Endodermal cell (in vitro differentiated cells): ENCODE measurements at regions not wholly inside any gene's neighbourhood (a gene's known extent, or its start where the extent isn't known, plus 50 kb on each side); places are given as distances from the start of the nearest gene placed in this dataset.

ENCODE experiments used
- DNase-seq: peaks from one replicate; pipeline ENCODE4 v3.0.0-alpha.2; 2017
- H3K27ac ChIP-seq: 2 replicates; pipeline ENCODE4 v1.5.1; 2013; ENCODE audit warnings: mild to moderate bottlenecking, low read depth, low read length, moderate library complexity
- H3K27me3 ChIP-seq: 2 replicates; pipeline ENCODE4 v1.6.1; 2013; ENCODE audit warnings: mild to moderate bottlenecking, low read length, moderate library complexity; ENCODE audit not compliant: insufficient read depth, control insufficient read depth, poor library complexity, severe bottlenecking
- H3K36me3 ChIP-seq: 2 replicates; pipeline ENCODE4 v1.7.0; 2013; ENCODE audit warnings: mild to moderate bottlenecking, low read length, moderate library complexity; ENCODE audit not compliant: control insufficient read depth, insufficient read depth
- H3K4me1 ChIP-seq: one replicate; pipeline ENCODE4 v1.7.0; 2013; ENCODE audit warnings: low read length; ENCODE audit not compliant: control insufficient read depth, insufficient read depth
- H3K4me3 ChIP-seq: 2 replicates; pipeline ENCODE4 v1.5.1; 2013; ENCODE audit warnings: mild to moderate bottlenecking, low read length, moderate library complexity
- H3K9ac ChIP-seq: 2 replicates; pipeline ENCODE4 v1.6.1; 2013; ENCODE audit warnings: mild to moderate bottlenecking, low read length, moderate library complexity; ENCODE audit not compliant: poor library complexity, severe bottlenecking; ENCODE audit errors: extremely low read depth
- H3K9me3 ChIP-seq: 2 replicates; pipeline ENCODE4 v1.6.1; 2013; ENCODE audit warnings: mild to moderate bottlenecking, low read length, moderate library complexity; ENCODE audit not compliant: control insufficient read depth
- H3K27ac Mint-ChIP-seq: 2 replicates; pipeline ENCODE4 v1.8.0; 2020; ENCODE audit warnings: mixed read lengths
- H3K27me3 Mint-ChIP-seq: 2 replicates; pipeline ENCODE4 v1.8.0; 2021; ENCODE audit warnings: mild to moderate bottlenecking, mixed read lengths; ENCODE audit not compliant: insufficient read depth
- H3K36me3 Mint-ChIP-seq: 2 replicates; pipeline ENCODE4 v1.8.0; 2020; ENCODE audit warnings: low read depth, mixed read lengths
- H3K4me1 Mint-ChIP-seq: 2 replicates; pipeline ENCODE4 v1.8.0; 2020; ENCODE audit warnings: mixed read lengths
- H3K4me3 Mint-ChIP-seq: 2 replicates; pipeline ENCODE4 v1.8.0; 2020; ENCODE audit warnings: mild to moderate bottlenecking, moderate library complexity, mixed read lengths
- H3K9me3 Mint-ChIP-seq: 2 replicates; pipeline ENCODE4 v1.8.0; 2020; ENCODE audit warnings: mild to moderate bottlenecking, mixed read lengths
- CTCF ChIP-seq: fragments of 200-600 bp; sonication (generic); conservative IDR thresholded peaks from 2 replicates; pipeline ENCODE4 v1.5.0; 2021; ENCODE audit warnings: antibody characterized with exemption, mild to moderate bottlenecking
- WGBS, 2 experiments: methylation state at CpG; one replicate each; pipeline versions ENCODE4 v1.1.5 to v1.1.7; 2013; ENCODE audit warnings: missing lambda C conversion rate in 2 of 2, mixed read lengths in 1 of 2; ENCODE audit not compliant: insufficient coverage in 1 of 2, insufficient read length in 1 of 2; 5-methylcytosine and 5-hydroxymethylcytosine counted together

DNA sequence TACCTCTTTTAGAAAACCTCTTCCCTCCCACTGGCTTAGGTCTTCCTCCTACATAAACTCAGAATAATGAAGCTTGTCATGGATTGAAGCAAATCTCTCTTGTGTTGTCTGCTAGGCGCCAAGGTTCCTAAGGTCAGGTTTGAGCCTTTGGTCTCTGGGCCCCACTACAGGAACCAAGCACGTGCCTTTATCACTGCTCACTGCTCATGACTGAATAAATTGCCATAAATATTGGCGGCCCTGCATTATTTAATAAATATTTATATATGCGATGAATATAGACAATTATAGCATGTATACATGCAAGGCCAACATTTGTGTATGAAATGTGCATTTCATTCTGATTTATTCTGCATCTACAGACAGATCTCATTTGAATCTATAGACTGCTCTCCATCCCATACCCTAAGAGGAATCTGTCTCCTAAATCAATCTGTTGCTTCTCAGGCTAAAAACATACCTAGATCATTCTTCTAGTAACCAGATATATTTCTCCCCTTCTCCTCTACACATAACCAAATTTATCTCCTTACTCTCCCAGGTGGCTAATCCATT, 1717.6 kb upstream of the TENM3 start:
- Histone ChIP-seq H3K4me1 (no peaks in the 10 kb centered on the region), H3K9ac (no peak overlapping the region), H3K9me3 (no peaks in the 10 kb centered on the region), H3K27me3 (no peaks in the 10 kb centered on the region), H3K27ac (no peak overlapping the region), H3K36me3 (no peaks in the 10 kb centered on the region), H3K4me3 (no peak overlapping the region)
- no peak for TF ChIP-seq CTCF
- H3K4me1 Mint-ChIP-seq = no peaks in the 10 kb centered on the region
- H3K4me3 Mint-ChIP-seq = no peak overlapping the region
- no peaks in the 10 kb centered on the region for H3K36me3 Mint-ChIP-seq
- no peak overlapping the region for H3K27ac Mint-ChIP-seq
- H3K27me3 Mint-ChIP-seq = no peaks in the 10 kb centered on the region
- H3K9me3 Mint-ChIP-seq = no peaks in the 10 kb centered on the region
- 98% methylated on average over 4 of the region's 4 CpGs; no CpG with 5 or more reads in 1 of the 2 experiments for WGBS, 2 experiments
- no peak for DNase-seq

GRCh38 chr4:180528003-180528402, 1715.2 kb upstream of the TENM3 start:
- no peak for TF ChIP-seq CTCF
- DNase-seq = no peak
- Histone ChIP-seq H3K27ac (no peak overlapping the region), H3K36me3 (no peaks in the 10 kb centered on the region), H3K4me1 (peaks cover 4% of the 10 kb centered on the region), H3K27me3 (no peaks in the 10 kb centered on the region), H3K9me3 (no peaks in the 10 kb centered on the region), H3K4me3 (no peak overlapping the region), H3K9ac (no peak overlapping the region)
- Mint-ChIP-seq H3K4me1 (peaks cover 9% of the 10 kb centered on the region), H3K4me3 (no peak overlapping the region), H3K27ac (no peak overlapping the region), H3K36me3 (no peaks in the 10 kb centered on the region), H3K9me3 (no peaks in the 10 kb centered on the region), H3K27me3 (peaks cover 2% of the 10 kb centered on the region)
- WGBS, 2 experiments = 96 to 99% methylated on average over 9 of the region's 9 CpGs

DNA sequence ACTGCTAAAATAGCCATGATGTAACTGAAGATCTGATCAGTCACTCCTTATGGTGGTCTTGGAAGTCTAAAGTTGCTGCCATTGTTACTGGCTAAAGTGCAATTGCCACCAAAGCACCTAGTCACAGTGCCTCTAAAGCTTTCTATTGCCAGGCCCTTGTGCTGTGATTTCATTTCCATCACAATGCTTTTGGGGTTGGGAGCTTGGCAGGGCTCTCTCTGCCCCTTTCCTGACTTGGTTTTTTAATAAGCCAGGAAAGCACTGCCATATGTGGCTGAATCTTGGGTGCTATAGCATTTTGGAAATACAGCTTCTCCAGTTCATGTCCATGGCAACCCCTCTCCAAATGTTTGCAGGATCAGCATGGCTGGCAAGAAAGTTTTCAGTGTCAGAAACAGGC, 1712.4 kb upstream of the TENM3 start:
- no peak for TF ChIP-seq CTCF
- peaks cover 4% of the 10 kb centered on the region for H3K4me1 ChIP-seq
- H3K27ac ChIP-seq = no peak overlapping the region
- DNase-seq = no peak
- no peak overlapping the region for H3K9ac ChIP-seq
- no peaks in the 10 kb centered on the region for H3K27me3 ChIP-seq
- H3K36me3 ChIP-seq = no peaks in the 10 kb centered on the region
- no peak overlapping the region for H3K4me3 ChIP-seq
- Mint-ChIP-seq H3K27ac (no peak overlapping the region), H3K9me3 (no peaks in the 10 kb centered on the region), H3K27me3 (peaks cover 3% of the 10 kb centered on the region), H3K36me3 (no peaks in the 10 kb centered on the region), H3K4me1 (peaks cover 14% of the 10 kb centered on the region), H3K4me3 (no peak overlapping the region)
- no peaks in the 10 kb centered on the region for H3K9me3 ChIP-seq
